ENCODE measurements at regions not wholly inside any gene's neighbourhood (a gene's known extent, or its start where the extent isn't known, plus 50 kb on each side); places are given as distances from the start of the nearest gene placed in this dataset.

- H3K4me3 ChIP-seq (ENCODE audit: low read length) = no peak overlapping the region
- no peak for TF ChIP-seq CTCF (IDR thresholded peaks at IDR 0.05; ENCODE audit: insufficient read depth, low read depth, low read length, missing control alignments)
- DNase-seq (ENCODE audit: low read depth) = no peak
Measured at GRCh38 chr2:23118894-23119293, 266.1 kb upstream of the KLHL29 start.

GRCh38 chr2:23120161-23120560, 264.8 kb upstream of the KLHL29 start:
- no peak for TF ChIP-seq CTCF (IDR thresholded peaks at IDR 0.05; ENCODE audit: insufficient read depth, low read depth, low read length, missing control alignments)
- no peak overlapping the region for H3K4me3 ChIP-seq (ENCODE audit: low read length)
- no peak for DNase-seq (ENCODE audit: low read depth)

GRCh38 chr2:23121968-23122648, 262.9 kb upstream of the KLHL29 start:
- H3K4me3 ChIP-seq (ENCODE audit: low read length) = no peak overlapping the region
- DNase-seq (ENCODE audit: low read depth) = no peak
- TF ChIP-seq CTCF (IDR thresholded peaks at IDR 0.05; ENCODE audit: insufficient read depth, low read depth, low read length, missing control alignments) = no peak

- no peak for DNase-seq (ENCODE audit: low read depth)
- H3K4me3 ChIP-seq (ENCODE audit: low read length) = no peak overlapping the region
- no peak for TF ChIP-seq CTCF (IDR thresholded peaks at IDR 0.05; ENCODE audit: insufficient read depth, low read depth, low read length, missing control alignments)
Measured at GRCh38 chr2:23122681-23123215, 262.2 kb upstream of the KLHL29 start.

- H3K4me3 ChIP-seq (ENCODE audit: low read length) = no peak overlapping the region
- no peak for TF ChIP-seq CTCF (IDR thresholded peaks at IDR 0.05; ENCODE audit: insufficient read depth, low read depth, low read length, missing control alignments)
- DNase-seq (ENCODE audit: low read depth) = no peak
Measured at GRCh38 chr2:23123686-23124085, 261.3 kb upstream of the KLHL29 start.

GRCh38 chr2:23124214-23124750, 260.7 kb upstream of the KLHL29 start:
- DNase-seq (ENCODE audit: low read depth) = no peak
- H3K4me3 ChIP-seq (ENCODE audit: low read length) = no peak overlapping the region
- no peak for TF ChIP-seq CTCF (IDR thresholded peaks at IDR 0.05; ENCODE audit: insufficient read depth, low read depth, low read length, missing control alignments)

- no peak for TF ChIP-seq CTCF (IDR thresholded peaks at IDR 0.05; ENCODE audit: insufficient read depth, low read depth, low read length, missing control alignments)
- no peak for DNase-seq (ENCODE audit: low read depth)
- no peak overlapping the region for H3K4me3 ChIP-seq (ENCODE audit: low read length)
Measured at GRCh38 chr2:23127465-23127864, 257.5 kb upstream of the KLHL29 start.

Data from epithelial cell of esophagus (primary cell).